Left ventricle myocardium superior (tissue), 1 donor: ENCODE measurements at regions not wholly inside any gene's neighbourhood (a gene's known extent, or its start where the extent isn't known, plus 50 kb on each side); places are given as distances from the start of the nearest gene placed in this dataset.

ENCODE experiments used
- ATAC-seq: fragments of 200-7000 bp; cut with Tn5 transposase; one replicate; pipeline ENCODE4 v1.9.1; 2020; ENCODE audit warnings: mild to moderate bottlenecking, moderate library complexity
- DNase-seq: peaks from one replicate; pipeline ENCODE4 v3.0.0-alpha.2; 2020
- intact Hi-C: fragments of 100-400 bp; cut with micrococcal nuclease; formaldehyde crosslinking; loops from one replicate; pipeline ENCODE4 v1.11.0; 2022
- donor health status: DM: no; HTN: yes; CAD: no; lungs with severe emphysema.

GRCh38 chr3:190790185-190790584 lies 72.3 kb downstream of the GMNC start:
- ATAC-seq (no peak), DNase-seq (no peak)
- intact Hi-C loops = no loop called here

GRCh38 chr3:190786898-190787297 lies 75.6 kb downstream of the GMNC start:
- intact Hi-C loops = no loop called here
- DNase-seq (no peak), ATAC-seq (no peak)

- DNase-seq (no peak), ATAC-seq (no peak)
- intact Hi-C loops = no loop called here
These were observed 77.4 kb downstream of the GMNC start for GRCh38 chr3:190785047-190785446.

- DNase-seq (no peak), ATAC-seq (no peak)
- intact Hi-C loops = no loop called here
These were observed 82.0 kb downstream of the GMNC start for GRCh38 chr3:190780524-190780923.

GRCh38 chr3:190774633-190775032 lies 87.9 kb downstream of the GMNC start:
- ATAC-seq = peak; percentile 21
- intact Hi-C loops = no loop called here

DNA sequence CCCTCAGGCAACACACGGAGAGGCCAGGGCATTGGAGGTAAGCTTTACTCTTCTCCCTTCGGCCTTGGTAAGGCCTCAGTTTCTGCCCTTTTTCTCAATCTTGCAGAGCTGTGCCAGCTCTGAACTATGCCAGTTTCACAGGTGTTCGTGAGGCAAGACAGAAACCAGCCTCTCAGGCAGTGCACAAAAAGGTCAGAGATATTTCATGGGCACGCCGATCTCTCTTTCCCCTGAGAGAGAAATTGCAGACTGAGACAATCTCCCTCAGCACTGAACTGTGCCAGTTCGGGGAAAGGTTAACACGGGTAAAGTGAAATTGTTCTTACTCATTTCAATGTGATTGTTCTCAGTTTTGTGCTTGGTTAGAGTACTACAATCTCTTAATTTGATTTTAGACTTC lies 88.5 kb downstream of the GMNC start:
- DNase-seq = peak; percentile 40
- ATAC-seq = peak; percentile 99
- intact Hi-C loops = no loop called here

More at GRCh38 chr3:190774633-190775032, 87.9 kb downstream of the GMNC start:
- no peak for DNase-seq

DNA sequence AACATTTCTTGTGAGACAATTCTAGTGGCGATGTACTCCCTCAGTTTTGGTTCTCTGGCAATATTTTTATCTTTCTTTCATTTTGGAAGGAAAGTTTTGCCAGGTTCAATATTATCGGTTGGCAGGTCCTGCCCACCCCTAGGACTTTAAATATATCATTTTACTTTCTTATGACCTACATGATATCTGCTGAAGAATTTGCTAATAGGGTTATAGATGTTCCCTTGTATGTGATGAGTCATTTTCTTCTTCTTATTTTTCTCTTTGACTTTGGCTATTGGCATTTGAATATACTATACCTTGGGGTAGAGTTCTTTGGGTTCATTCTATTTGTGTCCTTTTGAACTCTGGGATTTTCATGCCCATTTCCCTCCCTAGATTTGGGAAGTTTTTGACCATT lies 89.7 kb downstream of the GMNC start:
- intact Hi-C loops = no loop called here
- ATAC-seq (no peak), DNase-seq (no peak)

- no peak for ATAC-seq
- no peak for DNase-seq
- intact Hi-C loops = no loop called here
These were observed 93.6 kb downstream of the GMNC start for GRCh38 chr3:190768891-190769290.

- ATAC-seq (no peak), DNase-seq (no peak)
- intact Hi-C loops = no loop called here
These were observed 94.6 kb downstream of the GMNC start for GRCh38 chr3:190767851-190768250.

- DNase-seq (no peak), ATAC-seq (no peak)
- intact Hi-C loops = no loop called here
These were observed 98.0 kb downstream of the GMNC start for GRCh38 chr3:190764231-190765134.

DNA sequence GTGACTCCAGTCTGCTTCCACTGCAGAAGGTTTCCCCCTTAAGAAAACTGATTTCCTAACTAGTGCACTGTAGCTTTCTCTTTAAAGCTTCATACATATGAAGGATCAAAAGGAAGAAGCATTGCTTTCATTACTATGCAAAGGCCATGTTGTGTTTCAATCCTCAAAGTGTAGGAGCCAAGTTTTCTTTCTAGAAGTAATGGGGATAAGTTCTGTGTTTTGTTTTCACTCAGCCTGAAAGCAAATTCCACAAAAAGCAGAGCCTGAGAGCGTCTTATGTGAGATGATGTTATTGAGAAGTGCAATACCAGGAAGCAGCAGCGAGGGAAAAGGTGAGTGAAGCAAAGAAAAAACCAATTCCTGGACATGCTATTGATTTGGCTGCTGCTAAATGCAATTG lies 99.7 kb downstream of the GMNC start:
- intact Hi-C loops = no loop called here
- ATAC-seq (no peak), DNase-seq (no peak)

DNA sequence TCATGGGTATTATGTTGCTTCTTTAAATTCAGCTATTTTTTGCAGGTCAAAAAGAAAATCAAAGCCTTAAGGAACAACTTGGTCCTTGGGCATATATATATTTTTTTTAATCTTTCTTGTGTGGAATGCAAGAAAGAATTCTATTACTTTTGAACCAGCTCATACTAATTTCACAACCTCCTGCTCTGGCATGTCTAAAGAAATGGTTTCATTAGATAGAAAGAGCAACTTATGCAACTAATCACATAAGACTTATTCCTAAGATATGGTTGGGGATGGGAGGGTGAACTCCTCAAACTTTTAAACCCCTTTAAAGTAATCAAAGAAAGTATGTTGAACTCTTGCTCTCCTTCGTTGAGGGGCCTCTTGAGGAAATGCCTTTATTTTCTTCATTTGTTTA lies 114.9 kb downstream of the GMNC start:
- intact Hi-C loops = no loop called here
- ATAC-seq (no peak), DNase-seq (no peak)

DNA sequence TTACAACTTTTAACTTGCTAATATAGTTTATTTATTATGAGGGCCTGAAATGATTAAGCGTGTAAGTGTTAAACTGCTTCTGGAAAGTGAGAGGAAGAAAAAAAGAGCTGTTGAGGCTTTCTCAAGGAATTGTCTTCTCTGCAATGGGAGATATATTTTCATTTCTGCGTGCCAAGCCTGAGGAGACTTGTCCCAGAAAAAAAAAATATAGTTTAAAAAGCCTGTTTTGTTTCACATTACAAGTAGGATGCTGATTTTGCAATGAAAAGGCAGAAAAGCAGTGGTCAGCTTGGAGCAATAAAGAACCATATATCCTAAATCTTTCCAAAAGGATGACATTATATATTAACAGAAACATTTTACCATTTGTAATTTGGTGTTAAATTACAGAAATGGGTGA lies 115.5 kb downstream of the GMNC start:
- intact Hi-C loops = no loop called here
- ATAC-seq (no peak), DNase-seq (no peak)

DNA sequence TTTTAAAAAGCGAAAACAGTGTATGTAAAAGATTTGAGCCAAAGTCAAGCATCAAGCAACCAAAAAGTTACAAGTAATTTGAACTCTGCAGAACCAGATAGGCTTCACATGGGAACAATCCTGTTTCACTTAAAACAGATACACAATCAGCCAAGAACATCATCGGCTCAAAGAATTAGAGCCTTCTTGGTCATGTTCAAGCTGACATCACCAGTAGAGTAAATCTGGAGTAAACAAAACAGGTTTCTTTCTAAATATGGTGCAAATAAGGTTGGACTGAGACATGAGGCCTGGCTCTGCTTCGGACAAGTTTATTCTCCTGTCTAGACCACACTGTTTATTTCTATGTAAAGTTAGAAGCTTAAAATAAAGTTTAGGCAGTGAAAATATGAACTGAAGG lies 116.0 kb downstream of the GMNC start:
- no peak for ATAC-seq
- intact Hi-C loops = no loop called here
- no peak for DNase-seq

- ATAC-seq (no peak), DNase-seq (no peak)
- intact Hi-C loops = no loop called here
These were observed 120.7 kb downstream of the GMNC start for GRCh38 chr3:190741788-190742187.

- intact Hi-C loops = no loop called here
- ATAC-seq = no peak
- no peak for DNase-seq
These were observed 122.8 kb downstream of the GMNC start for GRCh38 chr3:190739641-190740185.

DNA sequence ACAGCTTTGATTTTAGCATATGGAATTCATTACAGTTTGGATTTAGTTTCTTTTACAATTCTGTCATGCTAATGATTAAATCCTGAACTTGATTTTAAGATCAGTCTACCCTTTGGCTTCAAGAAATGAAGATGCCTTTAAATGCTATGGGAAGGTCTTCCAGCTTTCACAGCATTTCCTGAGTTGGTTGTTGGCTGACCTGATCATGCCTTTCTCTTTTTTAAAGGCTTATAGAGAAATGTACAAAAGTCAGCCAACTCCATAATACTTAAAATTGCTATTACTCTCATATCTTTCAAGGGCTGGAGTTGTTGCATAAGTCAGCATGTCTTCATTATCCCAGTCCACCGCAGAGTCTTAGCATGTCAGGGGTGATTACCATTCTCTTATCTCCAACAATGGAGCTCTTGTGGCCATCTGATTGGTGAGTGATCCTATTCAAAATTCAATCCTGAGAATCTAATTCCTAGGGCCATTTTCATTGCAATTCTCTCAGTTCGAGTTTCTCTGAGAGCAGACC lies 123.8 kb downstream of the GMNC start:
- DNase-seq (no peak), ATAC-seq (no peak)
- intact Hi-C loops = no loop called here

GRCh38 chr3:190737446-190737845 lies 125.0 kb downstream of the GMNC start:
- no peak for DNase-seq
- intact Hi-C loops = no loop called here
- no peak for ATAC-seq

DNA sequence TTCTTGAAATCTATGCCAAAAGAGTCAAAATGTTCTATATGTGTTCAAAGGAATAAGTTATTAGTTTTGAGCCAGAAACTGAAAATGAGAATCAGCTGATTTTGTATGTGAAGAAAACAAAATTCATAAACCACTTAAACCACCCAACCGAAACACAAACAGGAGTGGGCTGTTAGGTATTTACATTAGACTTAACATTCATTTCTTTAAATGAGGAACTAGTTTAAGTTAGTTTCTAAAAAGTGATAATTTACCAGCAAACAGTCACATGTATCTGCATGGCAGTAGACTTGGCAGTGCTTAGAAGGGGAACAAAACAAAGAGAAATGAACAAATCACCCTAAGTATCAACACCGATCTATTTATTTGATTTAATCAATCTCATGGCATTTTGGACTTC lies 128.0 kb downstream of the GMNC start:
- ATAC-seq = no peak
- intact Hi-C loops = no loop called here
- DNase-seq = no peak

- no peak for DNase-seq
- ATAC-seq = no peak
- intact Hi-C loops = no loop called here
These were observed 128.8 kb downstream of the GMNC start for GRCh38 chr3:190733591-190734146.

GRCh38 chr3:190731596-190731995 lies 130.9 kb downstream of the GMNC start:
- intact Hi-C loops = no loop called here
- DNase-seq = no peak
- no peak for ATAC-seq
